NCI-H2107 treated with DMSO at 0.1 percent for 48 hours (cell line): ENCODE measurements at regions not wholly inside any gene's neighbourhood (a gene's known extent, or its start where the extent isn't known, plus 50 kb on each side); places are given as distances from the start of the nearest gene placed in this dataset.

Experiments used
- DNase-seq: peaks from one replicate; lab custom pipeline; 2025; ENCODE audit not compliant: unreplicated experiment; lab: John Stamatoyannopoulos, UW

DNA sequence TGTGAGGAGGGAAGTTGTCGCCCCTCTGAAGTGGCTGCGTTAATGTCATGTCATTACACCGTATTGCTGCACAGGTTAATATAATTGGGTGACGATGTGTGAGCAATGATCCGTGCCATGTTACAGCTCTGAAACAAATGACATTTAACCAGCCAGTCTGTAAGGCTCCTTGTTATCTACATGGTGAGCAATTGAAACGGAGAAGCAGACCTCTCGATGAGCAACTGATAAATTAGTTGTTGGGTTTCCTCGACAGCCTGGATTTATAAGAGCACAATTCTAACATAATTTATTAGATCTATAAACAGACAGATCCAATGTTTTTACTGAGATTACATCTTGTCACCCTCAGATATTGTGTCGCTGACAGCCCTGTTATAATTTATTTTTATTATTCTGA lies 49.9 kb upstream of the MAFB start:
- no peak for DNase-seq

DNA sequence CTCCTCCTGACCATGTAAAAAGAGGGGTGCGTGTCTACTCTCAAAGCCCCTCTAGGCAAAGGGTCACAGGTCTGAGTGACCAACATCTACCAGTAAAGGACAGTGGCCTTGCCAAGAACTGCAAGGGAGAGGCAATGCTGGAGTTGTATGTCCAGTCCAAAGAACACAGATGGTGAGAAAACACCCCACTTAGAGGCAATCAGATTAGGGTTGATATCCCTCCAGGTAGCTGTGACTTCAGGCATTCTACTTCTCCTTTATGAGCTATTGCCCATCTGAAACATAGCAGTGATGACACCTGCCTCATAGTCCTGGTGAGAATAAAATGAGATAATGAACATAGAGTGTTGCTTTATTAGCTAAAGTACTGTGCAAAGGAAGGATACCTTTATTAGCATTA lies 50.8 kb upstream of the MAFB start:
- DNase-seq: no peak

DNA sequence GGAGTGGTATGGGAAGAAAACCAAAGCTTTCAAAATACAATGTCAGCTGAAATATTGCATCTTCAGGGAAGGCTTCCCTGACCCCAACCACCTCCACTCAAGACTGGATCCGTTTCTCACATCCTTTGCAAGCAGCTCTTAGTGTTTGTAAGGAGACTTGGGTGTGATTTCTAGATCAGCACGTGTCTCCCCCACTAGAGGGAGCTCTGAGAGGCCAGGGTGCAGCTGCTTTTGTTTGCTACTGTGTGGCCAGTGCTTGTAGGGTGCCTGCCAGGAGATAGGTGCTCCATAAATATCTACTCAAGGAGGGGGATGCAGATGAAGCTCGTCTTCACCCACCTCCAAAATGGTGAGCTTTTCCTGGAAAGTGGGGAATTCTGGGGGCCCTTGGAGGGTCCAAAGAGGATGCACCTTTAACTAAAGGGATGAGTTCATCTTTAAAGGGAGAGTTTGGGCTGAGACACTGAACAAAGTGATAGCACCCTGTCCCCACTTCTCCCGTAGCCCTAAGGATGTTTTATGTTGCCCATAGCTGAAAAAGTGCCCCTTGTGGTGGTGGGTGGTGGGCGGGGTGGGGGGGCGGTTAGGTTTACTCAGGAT lies 52.6 kb upstream of the MAFB start:
- no peak for DNase-seq

DNA sequence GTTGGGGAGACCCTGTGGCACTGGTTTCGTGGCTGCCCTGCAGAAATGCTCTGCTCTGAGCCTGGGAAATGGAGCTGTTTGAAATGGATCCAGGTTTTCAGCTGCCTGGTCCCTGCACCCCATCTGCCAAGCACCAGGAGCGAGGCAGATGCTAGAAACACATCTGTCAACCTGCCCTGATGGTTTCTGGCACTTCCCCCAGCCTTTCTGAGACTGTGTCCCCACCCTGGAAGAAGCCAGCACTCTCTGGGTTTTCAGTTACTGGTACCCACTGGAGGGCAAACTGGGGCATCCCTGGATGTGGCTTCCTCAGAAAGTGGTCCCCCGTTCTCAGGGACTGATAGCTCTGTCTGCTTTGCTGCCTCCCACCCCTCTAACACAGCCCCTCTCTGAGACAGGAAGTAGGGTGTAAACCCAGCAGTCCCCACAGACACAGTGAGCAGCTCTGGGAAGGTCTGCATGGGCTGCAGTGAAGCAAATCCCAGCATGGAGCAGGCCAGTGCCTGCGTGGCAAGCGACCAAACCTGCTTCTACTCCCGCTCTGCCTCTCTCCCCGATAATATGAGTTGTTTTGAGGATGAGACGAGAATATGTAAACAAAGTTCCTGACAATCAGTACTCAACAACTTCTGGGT lies 54.2 kb upstream of the MAFB start:
- no peak for DNase-seq

DNA sequence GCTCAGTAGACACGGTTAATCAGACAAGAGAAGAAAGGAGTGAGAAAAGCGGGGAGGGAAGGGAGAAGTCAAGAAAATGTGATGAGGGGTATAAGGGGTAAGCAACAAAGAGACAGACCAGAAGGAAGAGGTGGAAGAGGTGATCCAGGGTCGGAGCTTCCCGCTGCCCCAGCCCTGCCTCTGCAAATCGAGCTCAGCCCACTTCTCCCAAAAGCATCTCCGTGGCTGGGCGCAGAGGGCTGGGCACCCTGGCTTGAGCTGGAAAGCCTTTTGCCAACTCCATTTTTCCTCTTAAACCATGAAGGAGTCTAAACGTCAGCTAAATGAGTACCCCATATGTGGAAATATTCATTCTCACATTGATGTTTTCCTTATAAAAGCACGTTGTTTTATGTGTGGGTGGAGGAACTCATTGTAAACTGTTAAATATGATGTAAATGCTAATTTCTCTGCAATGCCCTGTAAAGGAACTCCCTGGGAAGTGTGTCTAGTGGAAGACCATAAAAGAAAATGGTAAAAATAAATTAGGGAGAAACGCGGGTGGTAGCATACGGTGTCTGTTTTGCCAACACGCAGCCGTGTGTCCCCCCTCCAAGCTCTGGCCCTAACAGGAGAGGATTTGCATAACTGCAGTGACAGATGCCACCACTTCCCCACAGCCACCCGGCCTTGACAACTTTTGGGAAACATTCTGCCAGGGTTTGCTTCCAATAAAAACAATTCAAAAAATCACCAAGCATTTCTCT lies 55.2 kb upstream of the MAFB start:
- DNase-seq: no peak

DNA sequence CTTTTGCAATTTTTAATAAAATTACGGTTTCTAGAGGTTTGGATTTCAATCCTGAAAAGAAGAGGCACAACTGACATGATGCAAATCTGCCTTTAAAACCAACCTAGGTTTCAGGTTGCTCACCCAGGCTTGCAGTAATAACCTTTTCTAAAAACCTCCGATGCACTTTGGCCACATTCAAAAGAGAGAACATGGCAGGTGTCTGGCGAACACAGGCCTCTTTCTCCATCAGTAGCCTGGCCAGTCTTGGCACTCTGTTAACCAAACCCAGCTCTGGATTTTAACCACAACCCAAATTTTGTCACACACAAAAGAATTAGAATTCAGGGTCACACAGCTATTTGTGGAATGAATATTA lies 55.8 kb upstream of the MAFB start:
- DNase-seq: no peak

DNA sequence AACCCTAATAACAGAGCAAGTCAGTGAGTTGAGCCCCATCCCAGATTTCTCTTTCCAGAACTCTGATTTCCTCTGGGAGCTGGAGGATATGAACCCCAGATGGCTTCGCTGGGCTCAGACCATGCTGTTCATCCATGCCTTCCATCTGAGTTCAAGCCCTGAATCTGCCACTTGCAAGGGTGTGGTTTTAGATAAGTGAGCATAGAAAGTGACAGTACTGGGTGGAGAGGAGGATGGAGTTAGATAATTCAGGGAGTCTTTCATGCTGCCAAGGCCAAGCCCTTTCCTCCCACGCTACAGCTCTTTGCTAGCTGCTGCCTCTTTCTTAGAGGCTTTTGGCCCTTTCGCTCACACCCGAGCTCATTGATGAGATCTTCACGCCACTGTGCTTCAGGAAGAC lies 57.2 kb upstream of the MAFB start:
- no peak for DNase-seq

DNA sequence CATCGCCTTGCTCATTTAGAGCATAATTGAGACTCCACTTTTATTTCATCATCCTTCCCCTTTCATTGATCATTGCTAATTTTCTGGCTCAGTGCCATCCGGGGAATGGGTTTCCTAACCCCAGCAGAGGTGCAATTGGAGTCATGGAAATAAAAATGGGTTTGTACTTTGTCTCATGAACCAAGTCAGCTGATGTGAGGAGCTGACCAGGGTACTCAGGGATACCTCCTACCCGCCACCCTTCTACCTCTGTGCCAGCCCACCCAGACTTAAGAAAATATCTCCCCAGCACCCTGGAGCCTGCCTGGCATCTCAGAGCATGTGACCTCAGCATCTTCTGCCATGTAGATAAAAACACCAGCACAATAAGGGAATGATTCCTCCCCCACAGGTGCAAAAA lies 59.1 kb upstream of the MAFB start:
- DNase-seq: no peak

DNA sequence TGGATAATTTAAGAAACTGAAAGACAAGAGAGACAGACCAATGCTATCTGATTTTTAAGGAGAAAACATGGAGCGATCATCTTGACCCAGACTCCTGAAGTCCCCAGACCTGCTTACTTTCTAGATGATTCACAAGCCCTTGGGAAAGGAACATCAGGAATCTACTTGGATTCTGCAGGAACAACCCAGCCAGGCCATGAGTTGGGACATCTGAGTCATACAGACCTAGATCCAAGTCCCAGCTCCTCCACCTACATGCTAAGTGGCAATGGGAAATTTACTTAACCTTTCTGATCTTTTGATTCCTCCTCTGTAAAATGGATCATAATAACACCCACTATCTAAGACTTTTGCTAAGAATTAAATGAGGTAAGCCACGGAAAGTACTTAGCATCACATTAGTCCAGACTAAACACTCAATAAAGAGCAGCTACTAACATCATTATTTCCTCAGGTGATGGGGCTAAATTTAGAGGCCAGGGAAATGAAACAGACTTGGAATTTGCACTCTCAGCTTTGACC lies 61.0 kb upstream of the MAFB start:
- DNase-seq: no peak

DNA sequence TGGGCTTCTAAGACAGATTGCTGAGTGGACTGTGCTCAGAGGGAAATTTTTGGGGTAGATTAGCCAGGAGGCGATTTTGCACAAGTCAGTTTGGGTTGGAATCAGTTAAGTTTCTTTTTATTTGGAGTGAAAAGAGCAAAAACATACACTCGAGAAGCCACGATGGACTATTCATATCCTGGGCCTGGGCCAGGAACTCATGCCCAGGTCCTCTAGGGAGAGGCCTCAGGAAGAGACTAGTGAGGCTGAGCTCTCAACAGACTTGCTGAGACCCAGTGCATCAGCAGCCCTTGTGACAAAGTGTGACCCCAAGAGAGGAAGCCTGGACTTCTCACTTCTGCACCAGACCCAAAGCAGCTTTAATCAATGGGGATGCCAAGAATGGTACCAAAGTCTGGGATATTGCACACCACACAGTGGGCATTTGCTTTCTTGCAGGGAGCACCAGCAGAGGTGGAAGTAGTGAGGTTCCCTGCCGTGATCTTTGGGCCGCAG lies 61.6 kb upstream of the MAFB start:
- DNase-seq: no peak

DNA sequence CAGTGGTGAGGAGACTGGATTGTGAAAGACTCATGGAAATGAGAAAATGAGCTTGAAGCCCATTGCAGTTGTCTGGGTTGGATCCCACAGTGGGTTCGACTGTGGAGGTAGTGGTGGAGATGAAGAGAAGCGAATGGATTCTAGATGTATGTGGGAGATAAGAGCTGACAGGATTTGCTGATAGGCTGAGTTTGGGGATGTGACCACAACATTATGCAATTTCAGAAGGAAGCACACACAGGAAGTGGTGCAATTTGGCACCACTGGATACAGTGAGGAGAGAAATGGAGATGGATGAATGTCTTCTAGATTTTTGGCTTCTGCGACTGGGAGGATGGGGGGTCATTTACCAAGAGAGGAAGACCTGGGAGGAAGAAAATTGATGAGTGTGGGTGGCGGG lies 64.4 kb upstream of the MAFB start:
- no peak for DNase-seq

DNA sequence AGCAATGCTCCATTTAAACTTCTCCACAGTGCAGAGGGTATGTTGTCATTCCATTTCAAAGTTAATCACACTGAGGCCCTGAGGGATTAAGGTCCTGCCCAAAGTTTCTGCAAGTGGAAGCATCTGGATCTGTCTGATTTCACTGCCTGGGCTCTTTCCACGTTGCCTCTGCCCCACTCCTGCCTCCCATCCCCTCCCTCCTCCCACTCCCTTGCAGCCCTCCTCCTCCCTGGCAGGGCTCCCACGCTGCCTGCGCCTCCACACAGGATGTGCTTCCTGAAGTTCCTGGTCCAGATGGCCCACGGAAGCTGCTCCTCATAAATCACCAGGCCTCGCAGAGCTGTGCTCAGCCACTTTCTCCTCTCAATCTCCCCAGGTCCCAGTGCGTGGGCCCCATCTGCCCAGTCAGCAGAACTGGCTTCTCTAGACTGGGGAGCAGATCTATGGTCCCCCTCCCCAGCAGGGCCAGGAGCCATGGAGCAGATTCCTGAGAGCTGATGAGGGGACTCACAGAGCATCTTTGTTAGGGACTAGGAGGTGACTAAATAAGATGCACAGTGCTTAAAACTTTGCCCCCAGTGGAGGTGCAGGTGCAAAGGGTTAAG lies 65.4 kb upstream of the MAFB start:
- DNase-seq: no peak

DNA sequence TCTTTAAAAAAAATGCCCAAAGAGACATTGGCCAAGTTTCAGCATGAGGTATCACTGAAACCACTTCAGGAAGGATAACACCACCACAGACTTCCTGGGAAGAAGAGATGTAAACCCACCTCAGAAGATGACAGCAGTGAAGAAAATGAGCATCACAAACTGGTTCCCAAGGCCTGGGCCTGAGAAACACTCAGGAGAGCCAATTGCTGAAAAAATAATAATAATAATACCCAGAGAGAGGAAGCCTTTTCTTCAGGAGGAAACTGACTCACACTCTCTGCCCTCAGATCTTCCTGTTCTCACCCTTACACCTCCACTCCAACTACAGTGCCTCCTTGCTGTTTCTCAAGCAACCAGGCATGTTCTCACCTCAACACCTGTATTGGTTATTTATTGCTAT lies 68.1 kb upstream of the MAFB start:
- no peak for DNase-seq

DNA sequence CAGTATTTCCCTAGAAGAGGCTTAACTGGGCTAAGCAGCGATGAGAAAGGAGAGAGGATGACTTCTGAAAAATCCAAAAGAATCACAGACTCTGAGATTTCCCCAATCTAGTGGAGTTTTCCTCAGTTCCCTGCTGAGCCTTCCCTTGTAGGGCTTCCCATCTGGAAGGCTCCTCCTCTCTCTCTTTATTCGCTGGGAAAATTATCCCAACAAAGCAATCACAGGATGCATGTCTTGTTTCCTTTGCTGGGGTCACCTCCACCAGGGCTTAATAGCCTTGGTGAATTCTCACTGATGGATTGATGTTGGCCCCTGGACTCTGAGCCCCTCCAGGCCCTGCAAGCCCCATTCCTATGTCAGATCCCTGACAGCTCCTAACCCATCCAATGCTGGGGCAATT lies 69.8 kb upstream of the MAFB start:
- no peak for DNase-seq

DNA sequence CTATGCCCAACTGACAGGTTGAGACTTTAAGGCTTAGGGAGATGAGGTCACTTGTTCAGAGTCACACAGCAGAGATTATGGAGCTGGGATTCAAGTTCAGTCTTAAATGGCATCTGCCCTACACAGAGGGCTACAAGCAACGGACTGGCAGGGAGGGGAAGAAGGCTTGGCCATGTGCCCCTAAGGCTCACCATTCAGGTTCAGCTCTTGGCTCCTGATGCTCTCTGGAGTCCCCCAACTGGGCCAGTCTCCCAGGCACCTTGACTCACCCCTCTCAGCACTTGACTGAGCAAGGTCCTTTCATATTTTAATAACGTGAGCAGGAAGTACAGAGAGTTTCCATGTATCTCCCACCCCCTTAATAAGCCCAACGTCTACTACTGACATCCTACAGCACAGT lies 71.4 kb upstream of the MAFB start:
- DNase-seq: no peak

DNA sequence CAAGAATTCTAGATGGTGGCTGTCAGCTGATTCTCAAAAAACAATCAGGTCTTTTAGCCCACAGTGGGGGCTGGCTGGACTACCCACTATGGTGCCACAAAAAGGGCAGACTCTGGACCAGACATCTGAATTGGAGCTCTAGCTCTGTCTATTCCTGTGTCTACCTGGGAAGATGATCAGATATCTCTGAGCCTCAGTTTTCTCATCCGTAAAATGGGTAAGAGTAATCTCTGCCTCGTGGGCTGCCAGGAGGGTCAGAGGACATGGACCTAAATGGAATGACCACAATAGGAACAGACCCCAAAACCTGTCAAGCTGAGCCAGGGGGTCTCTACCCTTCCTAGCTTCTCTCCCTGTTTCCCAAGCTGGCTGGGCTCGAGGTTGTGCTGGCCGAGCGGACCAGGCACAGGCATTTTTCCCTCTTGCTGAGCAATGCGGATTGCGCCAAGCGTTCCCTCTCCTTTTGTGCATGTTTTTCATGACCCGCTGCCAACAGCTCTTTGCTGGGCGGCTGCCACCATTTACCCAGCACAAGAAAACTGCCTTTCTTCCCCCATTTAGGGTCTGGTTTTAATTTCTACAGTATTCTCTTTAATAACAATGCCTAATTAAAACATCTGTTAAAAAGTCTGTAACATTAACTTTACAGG lies 74.7 kb upstream of the MAFB start:
- no peak for DNase-seq

DNA sequence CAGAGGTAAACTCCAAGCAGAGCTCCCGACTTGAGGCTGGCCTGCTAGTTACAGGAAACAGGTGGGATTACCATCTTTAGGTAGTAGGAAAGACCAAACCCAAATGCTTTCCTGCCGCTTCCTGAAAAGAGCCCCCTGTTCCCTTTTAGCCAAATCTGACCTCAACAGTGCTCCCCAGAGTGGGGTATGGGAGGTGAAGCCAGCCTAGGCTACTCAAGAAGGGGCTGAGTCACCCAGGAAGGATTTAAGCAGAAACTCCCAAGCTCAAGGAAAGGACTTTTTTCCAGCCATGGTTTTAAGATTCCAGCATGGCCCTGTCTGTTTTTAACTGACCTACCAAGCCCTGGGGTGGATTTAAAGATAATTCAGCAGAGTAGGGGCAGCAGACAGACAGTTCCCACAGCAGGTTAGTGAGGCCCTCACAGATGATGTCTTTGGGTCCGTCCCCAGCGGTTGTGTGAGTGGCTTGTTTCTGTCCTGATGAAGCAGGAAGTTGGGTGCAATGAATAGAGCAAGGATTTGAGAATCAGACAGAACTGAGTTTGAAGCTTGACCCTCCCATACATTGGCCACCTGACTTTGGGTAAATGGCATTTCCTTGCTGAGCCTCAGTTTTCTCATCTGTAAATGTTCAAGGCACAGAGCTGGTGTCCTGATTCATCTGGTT lies 76.9 kb upstream of the MAFB start:
- DNase-seq: no peak

DNA sequence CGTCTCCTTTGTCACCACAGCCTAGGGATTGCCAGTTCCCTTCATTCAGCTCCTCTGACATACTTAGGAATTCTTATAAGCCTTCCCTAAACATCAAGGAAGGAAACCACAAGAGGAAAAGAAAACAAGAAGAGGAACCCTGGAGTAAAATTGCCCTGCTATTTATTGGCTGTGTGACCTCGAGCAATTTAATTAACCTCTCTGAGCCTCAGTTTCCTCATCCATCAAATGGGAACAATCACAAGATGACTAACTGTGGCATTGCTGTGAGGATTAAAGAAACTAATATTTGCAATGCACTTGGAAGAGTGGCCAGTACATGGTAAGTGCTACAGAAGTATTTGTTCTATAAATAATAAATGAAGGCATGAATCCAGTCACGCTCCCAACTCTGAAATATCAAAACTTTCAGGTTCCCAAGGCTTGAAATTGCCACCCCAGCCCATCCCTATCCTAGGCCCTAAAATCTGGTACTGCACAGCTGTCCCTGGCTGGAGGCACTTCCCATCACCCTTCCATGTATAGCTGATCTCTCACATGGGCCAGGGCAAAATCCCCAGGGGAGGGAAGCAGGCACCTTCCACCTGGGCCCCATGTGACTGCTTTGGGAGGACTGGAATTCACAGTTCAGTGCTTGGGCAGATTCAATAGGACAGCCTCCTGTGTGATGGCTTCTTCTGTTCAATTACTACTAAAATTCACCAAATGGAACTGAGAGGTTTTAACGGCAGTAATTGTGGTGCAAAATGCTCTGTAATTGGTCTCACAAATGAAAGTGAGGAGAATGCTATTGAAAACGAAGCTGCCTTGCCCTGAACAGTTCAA lies 78.0 kb upstream of the MAFB start:
- DNase-seq: no peak

DNA sequence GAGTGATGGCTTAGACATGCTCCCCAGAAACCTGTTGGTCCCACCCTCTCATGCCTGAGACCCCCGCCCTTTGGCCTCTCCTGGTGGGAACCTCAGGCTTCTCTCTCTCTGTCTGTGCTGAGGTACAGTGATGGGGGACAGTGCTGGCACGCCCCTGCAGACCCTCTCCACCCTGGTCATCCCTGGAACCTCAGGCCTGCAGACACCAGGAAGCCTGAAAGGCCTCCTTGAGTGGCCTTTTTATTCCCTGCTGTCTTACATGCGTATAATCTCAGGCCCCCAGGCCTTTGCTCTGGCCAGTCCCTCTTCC lies 78.5 kb upstream of the MAFB start:
- DNase-seq: no peak

DNA sequence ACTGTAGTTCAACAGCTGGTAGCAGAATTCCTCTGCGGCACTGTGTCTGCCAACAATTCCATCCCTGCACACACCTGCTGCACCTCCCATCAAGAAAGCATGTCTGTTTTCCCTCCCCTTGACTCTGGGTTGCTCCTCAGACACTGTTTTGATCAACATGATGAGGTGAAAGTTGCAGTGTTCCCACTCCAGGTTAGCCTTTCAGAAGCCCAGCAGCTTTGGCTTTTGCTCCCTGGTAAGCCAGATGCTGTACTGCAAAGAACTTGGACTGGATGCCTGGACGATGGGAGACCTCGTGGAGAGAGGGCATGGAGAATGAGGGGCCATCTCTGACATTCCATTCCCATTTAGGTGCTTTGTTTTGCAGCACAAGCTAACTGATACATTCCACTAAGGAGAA lies 79.1 kb upstream of the MAFB start:
- DNase-seq: no peak
